NCI-H2029 treated with DMSO at 0.1 percent for 48 hours (cell line): ENCODE measurements at regions not wholly inside any gene's neighbourhood (a gene's known extent, or its start where the extent isn't known, plus 50 kb on each side); places are given as distances from the start of the nearest gene placed in this dataset.

Experiments
- DNase-seq: peaks from one replicate; lab custom pipeline; 2025; lab: John Stamatoyannopoulos, UW

DNA sequence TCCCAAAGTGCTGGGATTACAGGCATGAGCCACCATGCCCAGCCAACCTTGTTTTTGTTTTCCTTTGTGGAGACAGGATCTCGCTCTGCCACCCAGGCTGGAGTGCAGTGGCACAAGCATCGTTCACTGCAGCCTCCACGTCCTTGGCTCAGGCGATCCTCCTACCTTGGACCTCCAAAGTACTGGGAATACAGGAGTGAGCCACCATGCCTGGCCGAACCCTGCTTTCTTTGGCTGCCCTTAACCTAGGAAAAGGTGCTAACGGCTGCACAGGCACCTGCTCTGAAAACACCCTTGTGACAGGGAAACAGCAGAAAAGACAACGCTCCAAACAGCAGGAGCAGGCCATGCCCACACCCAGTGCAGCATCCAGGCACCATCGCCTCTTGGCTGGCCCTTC, 71.9 kb downstream of the OAT start:
- DNase-seq, result no peak

DNA sequence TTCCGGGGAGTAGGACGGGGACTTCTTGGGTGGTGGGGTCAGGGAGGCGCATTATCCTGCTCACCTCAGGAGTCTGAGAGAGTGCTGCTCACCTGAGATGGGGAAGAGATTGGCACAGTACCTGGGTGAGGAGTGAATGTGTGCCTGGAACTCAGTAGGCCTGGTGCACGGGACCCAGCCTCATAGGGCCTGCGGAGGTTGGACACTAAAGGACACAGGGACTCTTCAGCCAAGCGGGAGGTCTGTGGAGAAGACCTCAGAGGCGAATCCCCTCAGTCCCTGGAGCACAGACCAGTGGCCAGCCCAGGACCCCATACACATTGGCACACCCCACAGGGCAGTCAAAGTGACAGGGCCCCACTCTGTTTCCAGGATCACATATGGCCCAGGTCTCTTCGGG, 73.2 kb downstream of the OAT start:
- no peak for DNase-seq

DNA sequence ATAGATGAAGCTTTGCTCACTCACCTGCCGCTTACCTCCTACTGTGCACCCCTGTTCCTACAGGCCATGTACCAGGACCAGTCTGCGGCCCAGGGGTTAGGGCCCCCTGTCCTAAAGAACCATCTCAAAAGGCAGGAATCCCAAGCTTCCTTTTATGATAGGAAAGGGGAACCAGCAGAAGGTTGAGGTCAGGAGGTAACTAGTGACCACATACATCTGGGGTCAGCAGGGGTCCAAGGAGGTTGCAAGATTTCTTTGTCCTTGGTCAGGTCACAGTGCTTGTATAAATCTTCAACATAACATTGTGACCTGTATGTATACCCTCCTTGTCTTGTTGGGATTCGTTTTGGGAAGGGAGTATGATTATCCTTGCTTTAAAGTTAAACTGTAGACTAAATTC, 73.8 kb downstream of the OAT start:
- no peak for DNase-seq

DNA sequence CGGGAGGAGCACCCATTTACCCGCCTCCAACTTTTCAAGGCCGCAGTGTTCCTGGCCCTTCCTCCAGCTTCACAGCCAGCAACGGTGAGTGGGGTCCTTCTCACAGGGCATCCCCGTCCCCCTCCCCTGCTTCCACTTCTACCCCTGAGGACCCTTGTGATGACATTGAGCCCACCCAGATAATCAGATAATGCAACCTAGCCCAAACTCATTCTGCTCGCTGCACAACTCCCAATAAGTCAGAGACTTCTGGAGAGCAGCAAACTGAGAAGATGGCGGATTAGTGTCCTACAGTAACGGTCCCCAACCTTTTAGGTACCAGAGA, 74.5 kb downstream of the OAT start:
- no peak for DNase-seq

DNA sequence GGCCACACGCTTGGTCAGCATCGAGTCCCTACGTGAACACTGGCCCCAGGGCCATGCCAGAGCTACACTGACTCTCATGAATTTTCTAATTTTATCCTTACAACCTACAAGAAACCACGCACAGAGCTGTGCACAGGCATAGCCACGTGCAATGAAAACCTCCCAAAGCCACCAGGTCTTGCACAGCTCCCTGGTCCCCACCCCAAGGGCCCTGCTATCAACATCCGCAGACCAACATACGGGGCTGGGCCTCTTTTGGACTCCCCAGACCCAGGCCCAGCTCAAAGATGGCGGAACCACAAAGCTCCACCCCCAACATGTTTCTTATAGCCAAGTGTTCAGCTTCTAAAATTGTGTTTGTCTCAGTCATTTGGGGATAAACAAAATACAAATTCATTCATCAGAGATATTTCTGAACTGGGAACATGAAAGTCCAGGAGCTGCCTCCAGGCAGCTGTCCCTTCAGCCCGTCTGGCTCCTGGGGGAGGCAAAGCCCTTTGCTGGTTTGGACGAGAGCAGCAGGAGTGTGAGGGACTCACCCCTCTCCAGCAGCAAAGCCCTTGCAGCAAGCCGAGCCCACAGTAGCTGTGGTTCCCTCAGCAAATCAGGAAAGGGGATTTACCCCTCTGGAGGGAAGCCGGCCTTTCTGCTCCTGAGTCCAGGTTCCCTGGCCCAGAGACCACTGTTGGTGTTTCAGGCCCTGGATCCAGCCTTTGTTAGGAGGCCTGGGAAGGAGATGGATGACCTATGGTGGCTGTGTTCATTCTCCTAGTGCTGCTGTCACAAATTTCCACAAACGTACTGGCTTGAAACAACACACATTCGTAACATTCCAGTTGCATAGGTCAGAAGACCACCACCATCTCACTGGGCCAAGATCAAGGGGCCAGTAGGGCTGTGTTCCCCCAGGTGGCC, 75.1 kb downstream of the OAT start:
- DNase-seq, result no peak

DNA sequence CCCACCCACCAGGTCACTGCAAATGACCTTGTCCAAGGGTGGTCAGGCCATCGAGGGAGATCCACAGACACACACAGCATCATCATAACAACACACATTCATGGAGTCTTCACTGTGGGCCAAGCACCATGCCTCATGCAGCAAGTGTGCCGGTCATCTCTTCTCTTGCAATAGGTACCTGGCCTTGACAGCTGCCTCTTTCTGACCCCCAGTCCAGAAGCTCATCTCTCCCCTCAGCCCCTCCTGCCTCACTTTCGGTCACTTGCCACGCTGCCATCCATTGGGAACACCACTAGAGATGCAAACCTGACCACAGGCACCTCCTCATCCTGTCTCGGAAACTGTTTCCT, 75.9 kb downstream of the OAT start:
- no peak for DNase-seq

DNA sequence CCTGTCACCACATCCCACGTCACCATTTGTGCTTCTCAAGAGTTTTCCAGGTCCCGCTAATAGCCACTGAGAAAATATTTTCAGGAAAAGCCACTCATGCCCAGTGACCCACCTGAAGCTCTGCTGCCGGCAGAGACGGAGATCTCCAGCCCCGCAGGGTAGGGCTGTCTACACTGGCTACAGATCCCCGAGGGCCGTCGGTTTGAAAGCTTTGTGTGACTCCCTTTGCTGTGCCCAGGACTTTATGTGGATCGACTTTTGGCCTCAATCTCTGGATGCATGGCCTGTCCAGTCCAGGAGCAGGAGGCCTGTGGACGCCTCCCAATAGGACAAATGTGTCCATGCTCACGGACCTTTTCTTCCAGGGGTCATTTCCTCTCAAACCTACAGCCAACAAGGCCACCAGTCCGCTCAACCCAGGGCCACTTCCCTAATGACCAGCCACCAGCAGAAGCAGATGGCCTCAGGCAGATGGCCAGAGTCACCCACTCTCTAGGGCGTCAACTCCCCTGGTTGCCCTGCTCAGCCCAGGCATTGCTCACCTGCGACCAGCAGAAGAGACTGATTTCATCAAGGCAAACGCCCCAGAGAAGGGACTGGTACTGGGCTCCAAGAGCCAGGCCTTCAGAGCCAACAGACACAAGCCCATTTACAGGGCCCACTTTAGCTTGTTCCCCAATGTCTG, 76.4 kb downstream of the OAT start:
- DNase-seq, result no peak

DNA sequence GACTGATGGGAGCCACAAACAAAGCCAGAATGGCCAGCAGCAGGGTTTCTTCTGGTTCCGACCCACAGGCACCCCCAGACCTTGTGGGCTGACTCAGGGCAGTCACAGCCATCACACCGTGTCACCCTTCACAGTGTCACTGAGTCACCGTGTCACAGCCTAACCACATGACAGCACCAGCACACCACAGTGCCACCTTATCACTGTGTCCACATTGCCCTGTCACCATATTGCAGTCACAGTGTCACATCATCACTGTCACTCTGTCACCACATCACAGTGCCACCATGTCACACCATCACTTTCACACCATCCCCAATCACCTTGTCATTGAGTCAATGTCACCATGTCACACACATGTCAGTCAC, 77.0 kb downstream of the OAT start:
- no peak for DNase-seq

DNA sequence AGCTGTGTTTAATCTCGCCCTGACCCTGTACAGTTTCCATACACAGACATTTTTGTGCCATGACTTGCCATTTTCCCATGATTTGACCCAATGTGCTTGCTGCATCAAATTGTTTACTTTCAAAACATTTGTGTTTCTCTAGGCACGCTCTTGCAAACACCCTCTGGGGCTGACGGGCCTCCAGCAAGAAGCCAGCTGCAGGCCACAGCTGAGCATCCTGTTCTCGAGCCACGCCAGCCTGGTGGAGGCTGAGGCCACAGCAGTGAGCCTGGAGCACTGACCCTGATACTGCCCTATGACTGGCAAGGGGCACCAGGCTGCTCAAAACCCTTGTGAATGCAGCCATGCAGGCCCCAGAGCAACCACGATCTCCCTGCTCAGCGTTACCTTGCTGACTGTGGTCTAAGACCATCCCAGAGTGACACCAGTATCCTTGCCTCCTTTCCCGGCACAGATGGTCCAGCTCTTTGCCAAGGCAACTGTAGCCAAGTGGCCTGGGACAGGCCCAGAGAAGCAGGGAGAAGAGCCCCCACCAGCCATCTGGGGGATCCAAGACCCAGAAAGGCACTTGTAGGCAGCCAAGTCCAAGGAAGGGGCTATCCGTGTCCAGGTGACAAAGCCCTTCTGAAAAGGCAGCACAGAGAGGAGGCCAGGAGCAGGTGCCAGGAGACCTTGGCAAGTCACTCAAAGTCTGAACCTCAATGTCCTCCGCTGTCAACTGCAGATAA, 78.5 kb downstream of the OAT start:
- DNase-seq, result no peak

DNA sequence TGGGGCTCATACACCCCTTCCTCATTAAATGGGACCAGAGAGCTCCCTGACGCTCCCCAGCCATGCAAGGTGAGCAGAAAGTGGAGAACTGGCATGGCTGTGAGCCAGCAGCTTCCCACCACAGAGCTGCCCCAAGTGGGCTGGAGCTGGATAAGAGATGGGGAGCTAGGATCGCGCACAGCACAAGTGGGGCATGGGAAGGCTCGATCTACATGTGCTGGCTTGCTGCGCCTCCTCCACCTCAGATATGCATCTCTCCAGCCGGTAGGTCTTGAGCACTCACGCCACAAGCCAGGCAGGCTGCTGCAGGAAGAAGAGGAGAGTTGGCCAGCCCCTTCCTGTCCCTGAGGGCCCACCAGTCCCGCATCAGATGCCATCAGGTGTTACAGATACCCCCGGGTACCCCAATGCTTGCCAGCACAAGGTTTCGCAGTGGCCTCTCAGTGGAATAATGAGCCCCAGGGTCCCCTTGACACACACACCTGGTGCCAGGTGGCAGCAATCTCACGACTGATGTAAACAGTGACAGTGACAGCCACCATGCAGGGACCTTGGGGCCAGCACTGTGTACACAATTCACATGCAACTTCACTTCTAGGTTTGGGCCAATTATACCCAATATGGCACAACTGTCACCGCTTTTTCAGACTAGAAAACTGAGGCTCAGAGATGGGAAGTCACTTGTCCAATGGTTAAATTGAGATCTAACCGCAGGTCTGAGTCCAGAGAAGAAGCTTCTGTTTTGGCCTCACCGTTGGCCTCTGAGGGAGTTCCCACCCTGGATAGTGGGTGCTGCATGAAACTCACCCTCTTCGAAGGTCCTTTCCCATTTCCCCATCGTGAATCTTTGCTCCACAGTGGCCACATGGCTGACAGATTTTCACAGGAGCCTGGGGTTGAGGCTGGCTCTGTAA, 79.3 kb downstream of the OAT start:
- no peak for DNase-seq

DNA sequence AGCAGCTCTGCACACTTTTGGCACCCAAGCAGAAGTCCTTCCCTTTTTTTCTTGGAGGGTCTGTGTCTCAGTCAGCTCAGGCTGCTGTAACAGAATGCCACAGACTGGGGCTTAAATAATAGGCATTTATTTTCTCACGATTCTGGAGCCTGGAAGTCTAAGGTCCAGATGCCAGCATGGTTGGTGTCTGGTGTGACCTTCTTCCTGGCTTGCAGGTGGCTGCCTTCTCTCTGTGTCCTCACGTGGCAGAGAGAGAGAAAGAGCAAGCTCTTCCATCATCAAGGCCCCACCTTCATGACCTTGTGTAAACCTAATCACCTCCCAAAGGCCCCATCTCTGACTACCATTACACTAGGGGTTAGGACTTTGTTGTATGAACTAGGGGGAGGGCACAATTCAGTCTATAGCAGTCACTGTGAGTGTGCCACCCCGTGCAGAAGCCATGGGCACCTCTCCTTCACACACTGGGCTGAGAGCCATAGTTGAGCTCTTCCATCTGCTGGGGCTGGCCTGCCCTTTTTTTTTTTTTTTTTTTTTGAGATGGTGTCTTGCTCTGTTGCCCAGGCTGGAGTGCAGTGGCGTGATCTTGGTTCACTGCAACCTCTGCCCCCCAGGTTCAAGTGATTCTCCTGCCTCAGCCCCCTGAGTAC, 80.3 kb downstream of the OAT start:
- DNase-seq, result no peak

DNA sequence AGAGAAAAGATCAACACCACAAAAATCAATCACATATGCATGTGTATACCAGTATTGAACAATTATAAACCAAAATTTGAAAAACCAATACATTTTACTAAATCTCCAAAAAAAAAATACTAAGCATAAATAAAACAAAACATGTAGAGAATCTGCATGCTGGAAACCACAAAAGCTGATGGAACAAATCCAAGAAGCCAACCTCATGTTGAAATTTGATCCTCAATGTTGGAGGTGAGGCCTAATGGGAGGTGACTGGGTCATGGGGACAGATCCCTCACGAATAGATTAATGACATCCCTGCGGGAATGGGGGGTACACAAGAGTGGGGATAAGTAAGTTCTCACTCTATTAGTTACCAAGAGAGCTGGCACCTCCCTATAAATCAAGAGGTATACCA, 82.5 kb downstream of the OAT start:
- no peak for DNase-seq

DNA sequence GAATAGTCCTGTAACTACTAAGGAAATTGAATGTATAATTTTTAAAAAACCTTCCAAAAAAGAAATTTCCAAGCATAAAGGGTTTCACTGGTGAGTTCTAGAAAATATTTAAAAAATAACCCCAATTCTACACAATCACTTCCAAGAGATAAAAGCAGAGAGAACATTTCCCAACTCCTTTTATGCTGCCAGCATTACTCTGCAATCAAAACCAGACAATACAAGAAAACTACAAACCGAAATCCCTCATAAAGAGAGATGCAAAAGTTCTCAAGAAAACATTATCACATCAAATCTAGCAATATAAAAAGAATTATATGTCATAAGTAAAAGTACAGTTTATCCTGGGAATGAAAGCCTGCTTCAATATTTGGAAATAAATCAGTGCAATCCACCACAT, 84.8 kb downstream of the OAT start:
- no peak for DNase-seq

DNA sequence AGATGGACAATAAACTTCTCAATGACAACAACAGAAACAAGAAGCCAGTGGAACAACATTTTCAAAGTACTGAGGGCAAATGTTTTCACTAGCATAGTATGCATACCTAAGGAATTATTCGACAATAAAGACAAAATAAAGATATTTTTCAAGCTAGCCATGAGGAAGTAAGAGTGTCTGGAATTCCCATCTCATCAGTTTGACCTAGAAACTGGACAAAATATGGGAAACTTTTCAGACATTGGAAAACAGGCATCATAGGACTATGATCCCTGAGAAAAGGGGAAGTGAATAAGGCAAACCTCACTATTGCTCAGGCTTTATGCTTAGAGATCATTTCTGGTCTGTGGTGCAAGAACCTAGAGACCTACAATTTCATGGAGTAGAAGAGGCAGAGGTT, 86.3 kb downstream of the OAT start:
- no peak for DNase-seq

DNA sequence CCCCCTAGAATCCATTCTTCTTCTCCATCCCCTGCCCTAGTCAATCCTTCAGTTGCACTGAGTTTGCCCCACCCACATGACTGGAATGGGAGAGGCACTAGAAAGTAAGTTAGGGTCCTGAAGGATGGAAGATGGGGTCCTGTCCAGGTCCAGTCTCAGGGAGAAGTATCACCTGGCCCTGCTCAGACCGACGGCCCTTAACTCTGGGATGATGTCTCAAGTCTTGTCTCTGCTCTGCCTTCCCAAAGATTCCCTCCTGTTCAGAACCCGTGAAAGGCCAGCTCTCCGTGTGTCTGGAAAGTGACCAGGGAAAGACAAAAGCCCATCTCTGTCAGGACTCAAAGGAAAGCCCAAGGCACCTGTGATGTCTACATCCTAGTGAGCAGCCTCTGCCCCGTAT, 88.8 kb downstream of the OAT start:
- DNase-seq, result no peak

DNA sequence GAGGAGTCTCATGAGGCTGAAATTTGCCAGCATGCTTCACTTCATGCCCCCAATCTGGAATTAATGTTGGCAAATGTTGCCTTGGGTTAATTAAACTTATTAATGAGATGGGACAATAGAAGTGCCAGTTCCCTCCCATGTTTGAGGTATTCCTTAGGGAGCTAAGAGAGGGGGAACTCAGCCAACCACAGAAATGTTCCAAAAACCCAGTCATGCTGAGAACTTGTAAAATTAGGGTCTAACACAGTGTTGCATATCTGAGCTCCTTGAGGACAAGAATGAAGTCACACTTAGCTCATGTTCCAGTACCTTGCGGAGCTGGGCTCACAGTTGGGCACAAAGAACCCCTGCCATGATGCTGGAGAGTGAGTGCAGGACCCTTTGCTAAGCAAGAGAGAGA, 89.4 kb downstream of the OAT start:
- DNase-seq, result no peak

DNA sequence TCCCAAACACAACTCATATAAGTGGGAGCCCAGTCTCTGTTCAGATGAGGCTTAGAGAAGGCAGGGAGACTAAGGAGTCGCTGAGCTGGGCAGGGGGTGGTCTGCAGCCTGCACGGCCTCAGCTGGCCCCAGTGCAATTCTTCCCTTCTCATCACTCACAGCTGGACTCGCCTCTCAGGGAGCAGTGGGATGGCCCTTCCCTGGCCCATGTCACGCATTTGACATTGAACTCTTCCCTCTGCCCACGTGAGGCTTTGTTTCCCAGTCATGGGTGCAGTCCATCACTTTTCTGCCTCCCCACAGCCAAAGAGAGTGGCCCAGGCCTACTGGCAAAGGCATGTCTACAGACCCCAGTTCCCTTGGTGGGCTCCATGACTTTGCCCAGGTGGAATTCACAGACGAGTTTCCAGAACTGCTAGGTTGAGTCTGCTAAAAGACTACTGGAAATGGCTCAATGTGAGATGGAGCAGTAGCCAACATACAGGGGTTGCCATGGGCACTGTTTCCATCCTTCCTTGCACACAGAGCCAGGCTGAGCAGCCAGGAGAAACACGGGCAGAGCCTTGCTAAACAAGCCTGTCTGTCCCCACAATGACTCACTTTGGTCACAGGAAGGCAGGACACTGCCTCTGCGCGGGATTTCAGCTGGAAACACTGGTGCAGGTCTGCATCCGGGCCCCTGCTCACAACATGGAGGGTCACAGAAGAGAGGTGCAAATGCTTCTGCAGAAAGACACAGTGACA, 90.1 kb downstream of the OAT start:
- DNase-seq, result no peak

DNA sequence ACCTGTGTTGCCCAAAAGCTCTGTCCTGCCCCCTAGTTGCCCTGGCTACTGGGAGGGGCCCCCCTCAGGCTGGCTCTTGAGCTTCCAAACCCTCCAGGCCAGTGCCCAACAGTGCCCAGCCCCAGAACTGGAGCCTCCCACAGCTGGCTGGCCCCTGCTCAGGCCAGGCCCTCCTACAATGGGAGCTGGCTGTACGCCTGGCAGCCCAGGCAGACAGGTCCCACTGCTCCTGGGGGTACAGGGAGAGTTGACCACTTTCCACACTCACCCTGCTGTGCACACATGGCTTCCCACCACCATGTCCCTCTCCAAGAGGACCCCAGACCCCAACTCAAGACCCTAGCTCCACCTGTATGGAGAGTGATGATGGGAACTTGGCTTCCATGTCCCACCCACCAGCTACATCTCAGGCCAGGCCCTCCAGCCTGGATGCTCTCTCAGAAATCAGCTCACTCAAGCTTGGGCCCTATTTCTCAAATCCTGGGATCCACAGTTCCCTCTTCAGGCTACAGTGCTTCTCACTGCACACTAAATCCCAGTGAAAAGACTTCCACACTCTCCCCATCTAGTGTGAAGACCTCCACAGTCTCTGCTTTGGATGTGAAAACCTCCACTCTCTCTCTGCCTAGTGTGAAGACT, 92.6 kb downstream of the OAT start:
- DNase-seq, result no peak

DNA sequence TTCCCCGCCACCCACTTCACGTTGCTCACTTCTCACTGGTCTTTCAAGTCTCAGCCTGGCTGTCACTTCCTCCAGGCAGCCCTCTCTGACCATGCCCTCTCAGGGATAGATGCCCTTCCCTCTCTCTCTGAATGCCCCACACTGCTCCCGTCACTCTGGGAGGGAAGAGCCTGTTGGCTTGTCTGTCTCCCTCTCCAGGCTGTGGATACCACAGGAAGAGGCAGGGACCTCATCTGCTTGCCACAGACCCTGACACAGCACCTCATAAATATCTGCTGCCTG, 93.1 kb downstream of the OAT start:
- no peak for DNase-seq

DNA sequence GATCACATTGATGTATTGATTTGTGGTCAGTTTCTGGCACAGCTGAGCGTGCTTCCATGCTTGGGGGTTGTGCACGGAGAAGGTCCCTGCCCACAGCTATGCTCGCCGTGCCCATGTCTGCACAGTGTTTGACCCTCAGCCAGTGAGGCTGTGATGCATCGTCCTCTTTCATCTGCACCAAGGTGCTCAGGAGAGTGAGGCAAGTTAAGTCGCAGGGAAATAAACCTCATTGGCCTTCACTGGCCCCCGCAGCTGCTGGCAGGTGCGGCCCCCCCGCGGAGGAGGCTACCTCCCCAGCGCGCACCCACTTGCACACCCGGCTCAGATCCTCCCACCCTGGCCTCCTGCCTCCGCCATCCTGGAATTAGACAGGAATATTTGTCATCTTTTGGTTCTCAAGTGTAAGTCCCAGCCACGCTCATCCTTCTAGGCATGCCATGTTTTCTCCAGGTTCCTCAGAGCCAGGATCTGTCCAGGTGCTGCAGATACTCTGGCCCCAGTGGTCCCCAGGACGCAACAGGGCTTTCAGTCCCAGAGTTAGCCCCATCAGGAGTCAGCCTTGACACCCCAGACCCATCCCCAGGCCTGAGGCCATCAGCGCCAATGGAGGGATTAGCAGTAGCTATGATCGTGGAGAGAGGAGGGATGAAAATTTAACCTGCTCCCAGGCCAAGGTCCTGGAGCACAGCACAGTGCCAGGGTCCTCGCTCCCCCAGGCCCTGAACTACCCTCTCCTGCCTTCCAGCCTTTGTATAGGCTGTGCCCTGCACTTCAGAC, 93.7 kb downstream of the OAT start:
- no peak for DNase-seq
